PC-3 (cell line): ENCODE measurements at regions not wholly inside any gene's neighbourhood (a gene's known extent, or its start where the extent isn't known, plus 50 kb on each side); places are given as distances from the start of the nearest gene placed in this dataset.
A peak's percentile ranks its signal among the peaks of the same experiment; 100 is the strongest.

Experiments used
- ATAC-seq: fragments of 200-7000 bp; cut with Tn5 transposase; 2 replicates; pipeline ENCODE4 v1.9.1; 2020; ENCODE audit warnings: mild to moderate bottlenecking, moderate library complexity
- BruUV-seq: library from RNA; stranded (reverse); fragments of 400-500 nt; replicated peaks from 2 replicates; lab custom pipeline; 2021; lab: Mats Ljungman, UMichigan
- CTCF ChIA-PET: fragments of 300-600 bp; sonication (Branson Sonifier 250); formaldehyde crosslinking; loops from one replicate; lab custom pipeline; 2022; ENCODE audit warnings: antibody characterized with exemption; lab: Charles Lee
- POLR2A ChIA-PET: fragments of 300-600 bp; sonication (Branson Sonifier 250); formaldehyde crosslinking; loops from one replicate; lab custom pipeline; 2022; ENCODE audit warnings: antibody characterized with exemption; ENCODE audit not compliant: unreplicated experiment; lab: Charles Lee
- DNase-seq: peaks from one replicate; pipeline ENCODE4 v3.0.0-alpha.2; 2015
- H2AFZ ChIP-seq: fragments of 300-600 bp; sonication (generic); 2 replicates; pipeline ENCODE4 v1.6.0; 2016; ENCODE audit warnings: antibody characterized with exemption, low read length
- H3F3A ChIP-seq: fragments of 300-600 bp; sonication (generic); one replicate; pipeline ENCODE4 v1.6.0; 2017; ENCODE audit warnings: antibody characterized with exemption, low read length, control low read depth, mild to moderate bottlenecking; ENCODE audit not compliant: unreplicated experiment
- H3K27ac ChIP-seq: fragments of 300-600 bp; sonication (generic); 2 replicates; pipeline ENCODE4 v1.5.1; 2016; ENCODE audit warnings: mild to moderate bottlenecking, low read length
- H3K27me3 ChIP-seq: fragments of 300-600 bp; sonication (generic); 2 replicates; pipeline ENCODE4 v1.6.1; 2016; ENCODE audit warnings: low read length, mixed read lengths
- H3K36me3 ChIP-seq: fragments of 300-600 bp; sonication (generic); 2 replicates; pipeline ENCODE4 v1.6.1; 2016; ENCODE audit warnings: low read depth, mixed run types, low read length, mixed read lengths
- H3K4me1 ChIP-seq: fragments of 300-600 bp; sonication (generic); 2 replicates; pipeline ENCODE4 v1.5.1; 2016; ENCODE audit warnings: low read length; ENCODE audit not compliant: insufficient read depth
- H3K4me2 ChIP-seq: fragments of 300-600 bp; sonication (generic); 2 replicates; pipeline ENCODE4 v1.6.0; 2016; ENCODE audit warnings: low read length
- H3K4me3 ChIP-seq: fragments of 300-600 bp; sonication (generic); 2 replicates; pipeline ENCODE4 v1.5.1; 2016; ENCODE audit warnings: mild to moderate bottlenecking, low read length, mixed read lengths
- H3K79me2 ChIP-seq: fragments of 300-600 bp; sonication (generic); 2 replicates; pipeline ENCODE4 v1.6.1; 2017; ENCODE audit warnings: low read length, mixed read lengths
- H3K9ac ChIP-seq: fragments of 300-600 bp; sonication (generic); 2 replicates; pipeline ENCODE4 v1.6.0; 2016; ENCODE audit warnings: mild to moderate bottlenecking, low read length
- H3K9me2 ChIP-seq: fragments of 300-600 bp; sonication (generic); replicated peaks from 2 replicates; pipeline ENCODE4 v1.6.1; 2016; ENCODE audit warnings: mixed run types, low read length, mixed read lengths
- H3K9me3 ChIP-seq: fragments of 300-600 bp; sonication (generic); 2 replicates; pipeline ENCODE4 v1.6.1; 2016; ENCODE audit warnings: low read length, mixed read lengths
- H4K20me1 ChIP-seq: fragments of 300-600 bp; sonication (generic); 2 replicates; pipeline ENCODE4 v1.6.1; 2016; ENCODE audit warnings: low read length, mixed read lengths
- EZH2 ChIP-seq: fragments of 300-600 bp; sonication (generic); IDR thresholded peaks from one replicate; pipeline ENCODE4 v1.6.1; 2017; ENCODE audit warnings: antibody characterized with exemption, mild to moderate bottlenecking, low read length; ENCODE audit not compliant: unreplicated experiment
- EZH2phosphoT487 ChIP-seq: fragments of 300-600 bp; sonication (generic); IDR thresholded peaks from 2 replicates; pipeline ENCODE4 v1.6.1; 2018; ENCODE audit warnings: mild to moderate bottlenecking, antibody characterized with exemption, low read length, borderline replicate concordance
- intact Hi-C: fragments of 100-400 bp; cut with micrococcal nuclease; formaldehyde crosslinking; loops from 2 replicates; pipeline ENCODE4 v1.9.0; 2023
- TF ChIP-seq, protein P1 (sequence below): fragments of 300-600 bp; sonication (generic); conservative IDR thresholded peaks from 2 replicates; pipeline ENCODE4 v1.5.1; 2017; ENCODE audit warnings: antibody characterized with exemption, low read depth, mild to moderate bottlenecking, low read length

DNA sequence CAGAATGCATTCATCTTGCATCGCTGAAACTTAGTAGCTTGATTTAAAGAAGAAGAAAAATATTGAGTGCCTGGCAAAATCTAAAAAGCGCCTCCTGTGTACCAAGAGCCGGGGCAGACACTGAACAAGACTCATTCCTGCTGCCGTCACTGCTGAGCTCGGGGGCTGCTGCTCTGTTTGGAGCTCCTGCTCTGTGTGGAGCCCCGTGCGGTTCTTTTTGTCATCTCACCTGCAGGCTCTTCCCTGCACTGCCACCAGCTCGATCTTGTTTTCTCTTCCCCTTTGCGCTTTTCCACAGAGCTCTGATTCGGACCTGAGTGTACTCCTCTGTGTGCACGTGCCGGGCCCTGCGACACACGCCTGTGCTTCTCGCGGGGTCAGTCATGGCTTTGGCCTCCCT, 462.1 kb upstream of the DPP6 start:
- Histone ChIP-seq H3K4me1 (no peaks in the 10 kb centered on the region), H3K36me3 (no peaks in the 10 kb centered on the region), H4K20me1 (no peaks in the 10 kb centered on the region), H3K27me3 (no peaks in the 10 kb centered on the region), H3K9ac (no peak overlapping the region), H3K9me3 (peaks cover 6% of the 10 kb centered on the region; the same call in 1 of the 2 replicates), H3K4me2 (no peak overlapping the region), H3K79me2 (no peaks in the 10 kb centered on the region), H2AFZ (no peak overlapping the region), H3F3A (no peaks in the 10 kb centered on the region), H3K27ac (no peak overlapping the region), H3K9me2 (no peaks in the 10 kb centered on the region), H3K4me3 (no peak overlapping the region)
- DNase-seq (no peak), ATAC-seq (no peak)
- no TSS peak for BruUV-seq
- ChIA-PET CTCF (no interaction called here), POLR2A (no interaction called here)
- intact Hi-C loops: no loop called here
- TF ChIP-seq EZH2 (no peak), EZH2phosphoT487 (no peak)
- TF ChIP-seq, protein P1, sequence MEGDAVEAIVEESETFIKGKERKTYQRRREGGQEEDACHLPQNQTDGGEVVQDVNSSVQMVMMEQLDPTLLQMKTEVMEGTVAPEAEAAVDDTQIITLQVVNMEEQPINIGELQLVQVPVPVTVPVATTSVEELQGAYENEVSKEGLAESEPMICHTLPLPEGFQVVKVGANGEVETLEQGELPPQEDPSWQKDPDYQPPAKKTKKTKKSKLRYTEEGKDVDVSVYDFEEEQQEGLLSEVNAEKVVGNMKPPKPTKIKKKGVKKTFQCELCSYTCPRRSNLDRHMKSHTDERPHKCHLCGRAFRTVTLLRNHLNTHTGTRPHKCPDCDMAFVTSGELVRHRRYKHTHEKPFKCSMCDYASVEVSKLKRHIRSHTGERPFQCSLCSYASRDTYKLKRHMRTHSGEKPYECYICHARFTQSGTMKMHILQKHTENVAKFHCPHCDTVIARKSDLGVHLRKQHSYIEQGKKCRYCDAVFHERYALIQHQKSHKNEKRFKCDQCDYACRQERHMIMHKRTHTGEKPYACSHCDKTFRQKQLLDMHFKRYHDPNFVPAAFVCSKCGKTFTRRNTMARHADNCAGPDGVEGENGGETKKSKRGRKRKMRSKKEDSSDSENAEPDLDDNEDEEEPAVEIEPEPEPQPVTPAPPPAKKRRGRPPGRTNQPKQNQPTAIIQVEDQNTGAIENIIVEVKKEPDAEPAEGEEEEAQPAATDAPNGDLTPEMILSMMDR: no peak

DNA sequence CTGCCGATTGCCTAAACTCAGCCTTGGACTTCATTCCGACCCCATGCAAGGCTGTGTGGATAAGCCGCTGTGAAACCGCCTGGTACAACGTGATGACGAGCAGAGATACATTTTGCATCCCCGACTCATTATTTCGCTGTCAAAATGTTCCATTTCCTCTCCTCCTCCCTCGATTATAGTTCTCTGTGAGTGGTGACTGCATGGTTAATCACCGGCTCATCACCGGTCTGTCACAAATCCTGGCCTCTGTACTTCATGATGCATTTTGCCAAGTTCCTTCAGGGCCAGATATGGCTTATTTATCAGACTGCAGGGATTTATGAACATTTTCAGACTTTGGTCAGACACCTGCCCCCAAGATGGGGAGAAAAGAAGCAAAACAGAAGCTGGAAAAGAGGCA, 461.6 kb upstream of the DPP6 start:
- BruUV-seq: no TSS peak
- CTCF ChIA-PET: no interaction called here
- no peak overlapping the region for H3K27ac ChIP-seq
- TF ChIP-seq, protein P1: no peak
- TF ChIP-seq EZH2phosphoT487: no peak
- TF ChIP-seq EZH2: no peak
- H3K9me2 ChIP-seq: no peaks in the 10 kb centered on the region
- no peak overlapping the region for H3K4me2 ChIP-seq
- intact Hi-C loops: no loop called here
- no peaks in the 10 kb centered on the region for H3K36me3 ChIP-seq
- no peak for ATAC-seq
- H3K4me1 ChIP-seq: no peaks in the 10 kb centered on the region
- no peaks in the 10 kb centered on the region for H3K79me2 ChIP-seq
- H3K9me3 ChIP-seq: peaks cover 6% of the 10 kb centered on the region; the same call in 1 of the 2 replicates
- no peaks in the 10 kb centered on the region for H3F3A ChIP-seq
- POLR2A ChIA-PET: no interaction called here
- peak; percentile 6 for DNase-seq
- H4K20me1 ChIP-seq: no peaks in the 10 kb centered on the region
- no peak overlapping the region for H2AFZ ChIP-seq
- H3K4me3 ChIP-seq: no peak overlapping the region
- H3K27me3 ChIP-seq: no peaks in the 10 kb centered on the region
- H3K9ac ChIP-seq: no peak overlapping the region

DNA sequence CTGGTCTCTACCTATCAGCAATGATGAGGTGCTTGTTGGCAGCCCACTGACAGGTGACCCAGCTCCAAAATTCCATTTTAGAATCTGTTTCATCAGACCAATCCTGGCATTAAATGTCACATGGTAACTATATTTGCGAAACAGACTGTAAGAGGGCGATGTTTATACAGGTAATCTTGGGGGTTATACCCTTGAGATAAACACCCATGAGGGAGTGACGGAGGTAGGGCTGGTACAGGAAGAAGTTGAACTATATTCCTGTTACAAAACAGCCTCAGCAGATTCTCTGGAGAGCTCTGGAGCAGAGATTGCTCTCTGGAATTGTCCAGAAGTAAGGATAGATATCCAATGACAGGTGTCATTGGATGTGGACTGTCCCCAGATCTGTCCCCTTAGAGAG, 444.8 kb upstream of the DPP6 start:
- Histone ChIP-seq H4K20me1 (no peaks in the 10 kb centered on the region), H3K4me3 (no peak overlapping the region), H3K79me2 (no peaks in the 10 kb centered on the region), H3K9me2 (no peaks in the 10 kb centered on the region), H3K36me3 (no peaks in the 10 kb centered on the region), H3K27me3 (no peaks in the 10 kb centered on the region), H3K9ac (no peak overlapping the region), H3K4me2 (no peak overlapping the region), H2AFZ (no peak overlapping the region), H3K27ac (no peak overlapping the region), H3K9me3 (no peaks in the 10 kb centered on the region; the same call in none of the 2 replicates), H3F3A (no peaks in the 10 kb centered on the region), H3K4me1 (no peaks in the 10 kb centered on the region)
- POLR2A ChIA-PET: no interaction called here
- intact Hi-C loops: no loop called here
- BruUV-seq: no TSS peak
- ATAC-seq (no peak), DNase-seq (no peak)
- CTCF ChIA-PET: no interaction called here
- TF ChIP-seq, protein P1: no peak
- TF ChIP-seq EZH2phosphoT487: no peak
- no peak for TF ChIP-seq EZH2
